ENCODE measurements at regions not wholly inside any gene's neighbourhood (a gene's known extent, or its start where the extent isn't known, plus 50 kb on each side); places are given as distances from the start of the nearest gene placed in this dataset.

DNA sequence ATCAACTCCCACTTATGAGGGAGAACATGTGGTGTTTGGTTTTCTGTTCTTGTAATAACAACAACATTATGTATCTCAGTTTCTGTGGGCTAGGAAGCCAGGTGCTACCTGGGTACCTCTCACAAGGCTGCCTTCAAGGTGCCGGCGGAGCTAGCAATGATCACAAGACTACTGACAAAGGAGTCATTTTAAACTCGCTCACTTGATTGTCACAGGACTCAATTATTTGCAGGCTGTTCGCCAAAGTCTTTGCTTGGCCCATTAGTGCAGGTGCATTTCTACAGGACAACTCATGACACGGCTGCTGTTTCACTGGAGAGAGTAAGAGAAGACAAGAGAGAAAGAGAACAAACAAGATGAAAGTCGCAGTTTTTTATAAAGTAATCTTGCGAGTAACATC is 1237.4 kb upstream of the TMPRSS15 start:
- Histone ChIP-seq H4K20me1 (replicated peaks; ENCODE audit: control insufficient read depth, extremely low read depth, insufficient read depth, low read length) (no peaks in the 10 kb centered on the region), H3K4me3 (replicated peaks in 1 of 3; ENCODE audit: insufficient read depth in 1 of 3, low read depth in 1 of 3, low read length in 3 of 3) (no peak overlapping the region), H3K9me1 (replicated peaks; ENCODE audit: control insufficient read depth, extremely low read depth, insufficient read depth, low read length) (no peaks in the 10 kb centered on the region), H3K36me3 (ENCODE audit: control insufficient read depth in 2 of 2, extremely low read depth in 1 of 2, insufficient read depth in 2 of 2, low read length in 2 of 2) (no peaks in the 10 kb centered on the region), H3K4me1 (ENCODE audit: control insufficient read depth, extremely low read depth, insufficient read depth, low read length) (no peaks in the 10 kb centered on the region), H3K27me3 (ENCODE audit: control insufficient read depth in 2 of 2, insufficient read depth in 2 of 2, low read length in 2 of 2) (no peaks in the 10 kb centered on the region), H2AFZ (ENCODE audit: low read depth, low read length) (no peak overlapping the region), H3K79me2 (ENCODE audit: control insufficient read depth, insufficient read depth, low read length) (no peaks in the 10 kb centered on the region), H3K27ac (ENCODE audit: insufficient read depth, low read depth, low read length) (no peak overlapping the region), H3K9me3 (replicated peaks; ENCODE audit: control insufficient read depth, insufficient read depth, low read length) (no peaks in the 10 kb centered on the region), H3K9ac (replicated peaks; ENCODE audit: extremely low read depth, insufficient read depth, low read length) (no peak overlapping the region), H3K4me2 (ENCODE audit: insufficient read depth, low read length) (no peak overlapping the region)
- BruUV-seq (replicated peaks), result no TSS peak
- dilution Hi-C loops (cut with MboI; ENCODE audit: extremely low pct_ligation_motif_present, low sequenced_read_pairs), result no loop called here
- POLR2A ChIA-PET, result no interaction called here
- DNase-seq (ENCODE audit: low read depth, low spot score), result no peak
- CTCF ChIA-PET, result no interaction called here
- TF ChIP-seq GATA2 (IDR thresholded peaks at IDR 0.05; ENCODE audit: insufficient read depth, insufficient read length, low read depth, low read length) (no peak), MYC (IDR thresholded peaks at IDR 0.05; ENCODE audit: low read depth, low read length) (no peak), POLR2A (IDR thresholded peaks at IDR 0.05; ENCODE audit: low read depth, low read length) (no peak), POLR2AphosphoS5 (IDR thresholded peaks at IDR 0.05; ENCODE audit: insufficient read depth, low read depth, low read length) (no peak), FOS (IDR thresholded peaks at IDR 0.05; ENCODE audit: borderline replicate concordance, insufficient read depth, low read length) (no peak), EZH2 (IDR thresholded peaks at IDR 0.05; ENCODE audit: borderline replicate concordance, low read depth, low read length, severe bottlenecking) (no peak), JUN (IDR thresholded peaks at IDR 0.05; ENCODE audit: borderline replicate concordance, insufficient read depth, insufficient read length, low read depth) (no peak)
- TF ChIP-seq, protein P1, sequence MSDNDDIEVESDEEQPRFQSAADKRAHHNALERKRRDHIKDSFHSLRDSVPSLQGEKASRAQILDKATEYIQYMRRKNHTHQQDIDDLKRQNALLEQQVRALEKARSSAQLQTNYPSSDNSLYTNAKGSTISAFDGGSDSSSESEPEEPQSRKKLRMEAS (IDR thresholded peaks at IDR 0.05; ENCODE audit: insufficient read depth, insufficient read length), result no peak
- TF ChIP-seq, protein P2, sequence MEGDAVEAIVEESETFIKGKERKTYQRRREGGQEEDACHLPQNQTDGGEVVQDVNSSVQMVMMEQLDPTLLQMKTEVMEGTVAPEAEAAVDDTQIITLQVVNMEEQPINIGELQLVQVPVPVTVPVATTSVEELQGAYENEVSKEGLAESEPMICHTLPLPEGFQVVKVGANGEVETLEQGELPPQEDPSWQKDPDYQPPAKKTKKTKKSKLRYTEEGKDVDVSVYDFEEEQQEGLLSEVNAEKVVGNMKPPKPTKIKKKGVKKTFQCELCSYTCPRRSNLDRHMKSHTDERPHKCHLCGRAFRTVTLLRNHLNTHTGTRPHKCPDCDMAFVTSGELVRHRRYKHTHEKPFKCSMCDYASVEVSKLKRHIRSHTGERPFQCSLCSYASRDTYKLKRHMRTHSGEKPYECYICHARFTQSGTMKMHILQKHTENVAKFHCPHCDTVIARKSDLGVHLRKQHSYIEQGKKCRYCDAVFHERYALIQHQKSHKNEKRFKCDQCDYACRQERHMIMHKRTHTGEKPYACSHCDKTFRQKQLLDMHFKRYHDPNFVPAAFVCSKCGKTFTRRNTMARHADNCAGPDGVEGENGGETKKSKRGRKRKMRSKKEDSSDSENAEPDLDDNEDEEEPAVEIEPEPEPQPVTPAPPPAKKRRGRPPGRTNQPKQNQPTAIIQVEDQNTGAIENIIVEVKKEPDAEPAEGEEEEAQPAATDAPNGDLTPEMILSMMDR (IDR thresholded peaks at IDR 0.05; ENCODE audit: extremely low read depth in 1 of 2, insufficient read depth in 1 of 2, low read depth in 1 of 2, low read length in 2 of 2), result no peak
- FAIRE-seq, result no peak
- intact Hi-C loops (cut with micrococcal nuclease), result no loop called here

Measured in endothelial cell of umbilical vein (primary cell).